MCF 10A (cell line): ENCODE measurements at regions not wholly inside any gene's neighbourhood (a gene's known extent, or its start where the extent isn't known, plus 50 kb on each side); places are given as distances from the start of the nearest gene placed in this dataset.

Experiments
- BruUV-seq: library from RNA; stranded (reverse); fragments of 400-500 nt; replicated peaks from 2 replicates; lab custom pipeline; 2021; lab: Mats Ljungman, UMichigan
- CTCF ChIA-PET: fragments of 300-600 bp; sonication (Branson Sonifier 250); formaldehyde crosslinking; extraction: SDS; loops from one replicate; lab custom pipeline; 2021; ENCODE audit warnings: antibody characterized with exemption, inconsistent platforms; lab: Yijun Ruan, JAX
- POLR2A ChIA-PET: fragments of 300-600, 350-650 bp; sonication (Branson Sonifier 250); formaldehyde crosslinking; extraction: SDS; loops from one replicate; lab custom pipeline; 2020; ENCODE audit warnings: antibody characterized with exemption, inconsistent platforms; lab: Yijun Ruan, JAX
- DNase-seq: peaks from one replicate; pipeline ENCODE4 v3.0.0-alpha.2; 2018; ENCODE audit not compliant: unreplicated experiment
- H3K27ac Mint-ChIP-seq: one replicate; pipeline ENCODE4 v1.8.0; 2022; ENCODE audit warnings: mild to moderate bottlenecking, low read depth, mixed read lengths; ENCODE audit not compliant: unreplicated experiment
- H3K27me3 Mint-ChIP-seq: one replicate; pipeline ENCODE4 v1.8.0; 2022; ENCODE audit warnings: mixed read lengths; ENCODE audit not compliant: insufficient read depth, unreplicated experiment
- H3K36me3 Mint-ChIP-seq: one replicate; pipeline ENCODE4 v1.8.0; 2022; ENCODE audit warnings: mild to moderate bottlenecking, moderate library complexity, mixed read lengths; ENCODE audit not compliant: insufficient read depth, unreplicated experiment
- H3K4me1 Mint-ChIP-seq: one replicate; pipeline ENCODE4 v1.8.0; 2022; ENCODE audit warnings: mixed read lengths; ENCODE audit not compliant: insufficient read depth, unreplicated experiment
- H3K4me3 Mint-ChIP-seq: one replicate; pipeline ENCODE4 v1.8.0; 2022; ENCODE audit warnings: mild to moderate bottlenecking, moderate library complexity, mixed read lengths; ENCODE audit not compliant: unreplicated experiment
- H3K9me3 Mint-ChIP-seq: one replicate; pipeline ENCODE4 v1.8.0; 2022; ENCODE audit warnings: mixed read lengths; ENCODE audit not compliant: unreplicated experiment
- CTCF ChIP-seq: fragments of 200-600 bp; IDR thresholded peaks from one replicate; pipeline ENCODE4 v1.8.0; 2022; ENCODE audit warnings: antibody characterized with exemption, mild to moderate bottlenecking; ENCODE audit not compliant: unreplicated experiment
- intact Hi-C: fragments of 100-400 bp; cut with micrococcal nuclease; formaldehyde crosslinking; loops from 2 replicates; pipeline ENCODE4 v1.14.1; 2022

- intact Hi-C loops = no loop called here
- no peaks in the 10 kb centered on the region for H3K4me1 Mint-ChIP-seq
- no peak for TF ChIP-seq CTCF
- no TSS peak for BruUV-seq
- H3K36me3 Mint-ChIP-seq = no peaks in the 10 kb centered on the region
- peaks cover 15% of the 10 kb centered on the region for H3K9me3 Mint-ChIP-seq
- ChIA-PET CTCF (no interaction called here), POLR2A (interaction anchor here (0.6 kb wide), 1 partner anchor 1755 kb away, joined by 3 read pairs; no protein-coding TSS in a partner anchor)
- no peaks in the 10 kb centered on the region for H3K27me3 Mint-ChIP-seq
- no peak overlapping the region for H3K4me3 Mint-ChIP-seq
- H3K27ac Mint-ChIP-seq = no peak overlapping the region
- DNase-seq = no peak
These were observed 1086.8 kb downstream of the BRD1 start for GRCh38 chr22:48740731-48741405.

DNA sequence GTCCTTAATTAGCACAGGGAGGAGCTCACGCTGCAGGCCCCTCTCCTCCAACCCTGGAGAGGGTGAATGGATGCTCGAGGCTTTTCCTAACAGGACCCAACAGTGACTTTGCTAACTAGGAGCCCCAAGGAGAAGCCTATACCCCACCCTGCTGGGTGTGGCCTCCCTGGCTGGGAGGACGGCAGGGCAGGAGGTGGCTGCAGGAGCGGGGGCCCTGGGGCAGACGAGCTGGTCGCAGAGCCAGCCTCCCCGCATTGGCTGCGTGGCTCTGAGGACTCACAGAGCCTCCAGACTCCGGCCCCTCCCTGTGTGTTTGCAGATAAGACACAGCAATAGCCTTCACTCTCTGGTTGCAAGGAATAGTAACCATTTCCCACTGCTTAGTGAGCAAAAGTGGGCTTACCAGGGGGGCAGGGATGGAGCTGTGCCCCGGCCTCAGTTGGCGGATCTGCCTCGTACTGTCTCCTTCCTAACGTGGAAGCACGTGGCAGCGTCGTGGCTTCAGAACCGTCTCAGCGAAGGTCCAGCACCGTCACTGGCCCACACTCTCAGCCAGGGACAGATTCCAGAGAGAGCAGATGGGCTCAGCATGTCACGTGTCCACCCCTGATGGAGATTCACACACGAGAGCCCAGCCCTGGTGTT lies 1087.5 kb downstream of the BRD1 start:
- ChIA-PET POLR2A (no interaction called here), CTCF (no interaction called here)
- intact Hi-C loops = no loop called here
- Mint-ChIP-seq H3K27me3 (no peaks in the 10 kb centered on the region), H3K27ac (no peak overlapping the region), H3K4me3 (no peak overlapping the region), H3K4me1 (no peaks in the 10 kb centered on the region), H3K9me3 (peaks cover 15% of the 10 kb centered on the region), H3K36me3 (no peaks in the 10 kb centered on the region)
- BruUV-seq = no TSS peak
- no peak for TF ChIP-seq CTCF
- no peak for DNase-seq

DNA sequence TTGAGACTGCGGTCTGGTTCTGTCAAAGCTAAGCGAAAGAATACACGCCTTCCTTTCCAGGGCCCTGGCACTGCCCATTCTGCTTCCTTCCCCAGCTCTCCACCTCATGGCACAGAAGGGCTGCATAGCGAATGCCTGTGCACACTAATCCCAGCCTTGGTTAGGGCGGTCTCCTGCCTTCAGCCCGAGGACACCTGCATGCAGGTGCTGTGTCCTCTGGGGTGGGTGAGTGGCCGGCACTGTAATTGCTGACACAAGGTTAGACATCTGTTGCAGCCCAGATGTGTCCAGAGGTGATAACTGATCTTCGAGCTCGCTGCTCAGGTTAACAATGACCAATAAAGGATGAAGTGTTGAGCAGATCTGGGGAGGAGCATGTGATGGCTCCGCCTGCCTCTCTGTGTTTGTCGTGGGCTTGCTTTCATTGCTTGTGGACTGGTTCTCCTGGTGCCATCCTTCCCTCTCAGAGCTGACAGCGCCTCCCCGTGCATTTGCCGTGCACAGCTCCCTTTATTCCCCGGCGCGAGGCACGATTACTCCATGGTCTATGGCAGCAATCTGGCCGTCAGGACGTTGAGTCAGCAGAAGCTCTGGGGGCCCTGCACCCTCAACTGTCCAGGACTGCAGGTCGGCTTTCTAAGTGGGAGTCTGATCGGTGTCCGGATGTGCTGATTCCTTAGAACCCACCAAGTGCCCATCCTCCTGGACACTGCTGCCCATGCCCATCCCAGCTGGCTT lies 1088.2 kb downstream of the BRD1 start:
- intact Hi-C loops = no loop called here

More for the DNA sequence above, 1088.2 kb downstream of the BRD1 start:
- no peak overlapping the region for H3K27ac Mint-ChIP-seq
- H3K9me3 Mint-ChIP-seq = peaks cover 15% of the 10 kb centered on the region
- H3K4me3 Mint-ChIP-seq = no peak overlapping the region
- ChIA-PET POLR2A (no interaction called here), CTCF (no interaction called here)
- no TSS peak for BruUV-seq
- H3K27me3 Mint-ChIP-seq = no peaks in the 10 kb centered on the region
- TF ChIP-seq CTCF = no peak
- H3K36me3 Mint-ChIP-seq = no peaks in the 10 kb centered on the region
- H3K4me1 Mint-ChIP-seq = no peaks in the 10 kb centered on the region
- DNase-seq = no peak
